ENCODE measurements at regions not wholly inside any gene's neighbourhood (a gene's known extent, or its start where the extent isn't known, plus 50 kb on each side); places are given as distances from the start of the nearest gene placed in this dataset.

GRCh38 chr1:14302025-14302424 is 296.5 kb upstream of the KAZN start:
- intact Hi-C loops (cut with micrococcal nuclease), result no loop called here
- no CpG with 5 or more reads among the region's 3 CpGs for WGBS (ENCODE audit: insufficient coverage)

GRCh38 chr1:14303011-14303410 is 295.5 kb upstream of the KAZN start:
- ATAC-seq (ENCODE audit: low read depth), result no peak
- no peaks in the 10 kb centered on the region for H3K9me3 ChIP-seq (ENCODE audit: control extremely low read depth in 1 of 3, control insufficient read depth in 2 of 3, insufficient read depth in 1 of 3, low read length in 2 of 3)
- no peak overlapping the region for H3K4me3 ChIP-seq (ENCODE audit: control extremely low read depth in 1 of 5, extremely low read depth in 1 of 5, insufficient read depth in 1 of 5, low read depth in 2 of 5, low read length in 4 of 5)
- H2AFZ ChIP-seq (ENCODE audit: insufficient read depth, low read depth, low read length, poor library complexity, severe bottlenecking), result no peak overlapping the region
- TF ChIP-seq EZH2 (IDR thresholded peaks at IDR 0.05; ENCODE audit: borderline replicate concordance, insufficient read depth, low read depth, low read length, poor library complexity, severe bottlenecking) (no peak), CTCF (IDR thresholded peaks at IDR 0.05) (no peak)
- no peaks in the 10 kb centered on the region for H4K20me1 ChIP-seq (ENCODE audit: control insufficient read depth, insufficient read depth, low read length, poor library complexity, severe bottlenecking)
- no peaks in the 10 kb centered on the region for H3K27me3 ChIP-seq (replicated peaks in 1 of 4; ENCODE audit: control extremely low read depth in 1 of 4, control insufficient read depth in 3 of 4, insufficient read depth in 4 of 4, low read length in 3 of 4)
- no peak for DNase-seq
- no peak overlapping the region for H3K27ac ChIP-seq (ENCODE audit: low read length in 2 of 2)
- Mint-ChIP-seq H3K4me3 (no peak overlapping the region), H3K27ac (no peak overlapping the region), H3K27me3 (peaks cover 29% of the 10 kb centered on the region), H3K9me3 (ENCODE audit: insufficient read depth) (no peaks in the 10 kb centered on the region), H3K4me1 (no peaks in the 10 kb centered on the region)
- H3K79me2 ChIP-seq (ENCODE audit: control insufficient read depth, insufficient read depth, low read length), result no peaks in the 10 kb centered on the region
- no peak overlapping the region for H3K9ac ChIP-seq (ENCODE audit: low read length)
- intact Hi-C loops (cut with micrococcal nuclease), result no loop called here
- CTCF ChIA-PET, result no interaction called here
- POLR2A ChIA-PET, result no interaction called here
- WGBS (ENCODE audit: insufficient coverage), result 85% methylated on average over 5 of the region's 5 CpGs
- H3K4me1 ChIP-seq (ENCODE audit: control insufficient read depth in 2 of 2, insufficient read depth in 2 of 2, low read length in 2 of 2), result no peaks in the 10 kb centered on the region
- H3K36me3 ChIP-seq (replicated peaks in 1 of 2; ENCODE audit: control extremely low read depth in 1 of 2, control insufficient read depth in 1 of 2, extremely low read depth in 1 of 2, insufficient read depth in 2 of 2, low read length in 1 of 2), result no peaks in the 10 kb centered on the region
- no peak overlapping the region for H3K4me2 ChIP-seq (replicated peaks; ENCODE audit: low read depth, low read length, poor library complexity, severe bottlenecking)

More at GRCh38 chr1:14302025-14302424, 296.5 kb upstream of the KAZN start:
- Histone ChIP-seq H3K9ac (ENCODE audit: low read length) (no peak overlapping the region), H2AFZ (ENCODE audit: insufficient read depth, low read depth, low read length, poor library complexity, severe bottlenecking) (no peak overlapping the region), H3K4me2 (replicated peaks; ENCODE audit: low read depth, low read length, poor library complexity, severe bottlenecking) (no peak overlapping the region), H3K4me3 (ENCODE audit: control extremely low read depth in 1 of 5, extremely low read depth in 1 of 5, insufficient read depth in 1 of 5, low read depth in 2 of 5, low read length in 4 of 5) (no peak overlapping the region), H3K9me3 (ENCODE audit: control extremely low read depth in 1 of 3, control insufficient read depth in 2 of 3, insufficient read depth in 1 of 3, low read length in 2 of 3) (no peaks in the 10 kb centered on the region), H3K36me3 (replicated peaks in 1 of 2; ENCODE audit: control extremely low read depth in 1 of 2, control insufficient read depth in 1 of 2, extremely low read depth in 1 of 2, insufficient read depth in 2 of 2, low read length in 1 of 2) (no peaks in the 10 kb centered on the region), H3K4me1 (ENCODE audit: control insufficient read depth in 2 of 2, insufficient read depth in 2 of 2, low read length in 2 of 2) (no peaks in the 10 kb centered on the region), H4K20me1 (ENCODE audit: control insufficient read depth, insufficient read depth, low read length, poor library complexity, severe bottlenecking) (no peaks in the 10 kb centered on the region), H3K79me2 (ENCODE audit: control insufficient read depth, insufficient read depth, low read length) (no peaks in the 10 kb centered on the region), H3K27me3 (replicated peaks in 1 of 4; ENCODE audit: control extremely low read depth in 1 of 4, control insufficient read depth in 3 of 4, insufficient read depth in 4 of 4, low read length in 3 of 4) (no peaks in the 10 kb centered on the region), H3K27ac (ENCODE audit: low read length in 2 of 2) (no peak overlapping the region)
- Mint-ChIP-seq H3K27ac (no peak overlapping the region), H3K27me3 (peaks cover 24% of the 10 kb centered on the region), H3K9me3 (ENCODE audit: insufficient read depth) (no peaks in the 10 kb centered on the region), H3K4me3 (no peak overlapping the region), H3K4me1 (no peaks in the 10 kb centered on the region)
- ATAC-seq (ENCODE audit: low read depth) (no peak), DNase-seq (no peak)
- ChIA-PET POLR2A (no interaction called here), CTCF (no interaction called here)
- TF ChIP-seq CTCF (IDR thresholded peaks at IDR 0.05) (no peak), EZH2 (IDR thresholded peaks at IDR 0.05; ENCODE audit: borderline replicate concordance, insufficient read depth, low read depth, low read length, poor library complexity, severe bottlenecking) (no peak)

All from B cell (primary cell).